ENCODE measurements at regions not wholly inside any gene's neighbourhood (a gene's known extent, or its start where the extent isn't known, plus 50 kb on each side); places are given as distances from the start of the nearest gene placed in this dataset.

DNA sequence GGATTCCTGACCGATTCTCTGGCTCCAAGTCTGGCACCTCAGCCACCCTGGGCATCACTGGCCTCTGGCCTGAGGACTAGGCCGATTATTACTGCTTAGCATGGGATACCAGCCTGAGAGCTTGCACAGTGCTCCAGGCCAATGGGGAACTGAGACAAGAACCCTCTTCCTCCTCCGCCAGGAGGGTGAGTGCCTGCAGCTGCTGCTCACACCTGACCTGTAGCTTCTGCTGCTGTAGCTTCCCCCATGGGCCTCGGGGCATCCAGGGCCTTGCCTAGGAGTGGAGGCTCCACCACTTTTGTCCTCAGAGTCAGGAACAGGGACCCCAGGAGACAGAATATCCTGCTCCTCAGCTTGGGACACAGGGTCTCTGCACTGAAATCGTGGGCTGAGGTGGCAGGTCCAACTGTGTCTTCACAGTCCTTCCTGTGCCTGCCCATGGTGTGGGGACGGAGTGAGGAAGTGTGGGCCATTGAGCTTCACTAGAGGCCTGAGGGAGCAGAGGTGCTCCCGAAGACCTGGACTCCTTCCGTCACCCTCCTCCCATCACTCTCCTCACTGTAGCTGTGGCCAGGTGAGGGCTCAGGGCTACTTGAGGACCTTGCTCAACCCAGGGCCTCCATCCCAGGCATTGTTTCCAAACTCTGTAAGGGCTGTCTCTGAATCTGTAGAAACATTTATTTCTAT lies 103.8 kb downstream of the ZNF280B start:
- Mint-ChIP-seq H3K36me3 (ENCODE audit: low read depth) (no peaks in the 10 kb centered on the region), H3K27me3 (ENCODE audit: insufficient read depth) (peaks cover 99% of the 10 kb centered on the region), H3K9me3 (no peaks in the 10 kb centered on the region), H3K4me3 (no peak overlapping the region), H3K4me1 (no peaks in the 10 kb centered on the region), H3K27ac (no peak overlapping the region)
- DNase-seq, result peak; percentile 22
- Histone ChIP-seq H3K9me3 (ENCODE audit: control insufficient read depth, low read length) (no peaks in the 10 kb centered on the region), H3K4me3 (ENCODE audit: low read length) (no peak overlapping the region), H3K27me3 (ENCODE audit: control insufficient read depth, insufficient read depth, low read length, poor library complexity, severe bottlenecking) (peaks cover 88% of the 10 kb centered on the region), H3K36me3 (ENCODE audit: control insufficient read depth, insufficient read depth, low read length) (no peaks in the 10 kb centered on the region), H3K4me1 (ENCODE audit: control insufficient read depth, insufficient read depth, low read length) (no peaks in the 10 kb centered on the region), H3K9ac (ENCODE audit: extremely low read depth, low read length, poor library complexity, severe bottlenecking) (no peak overlapping the region), H3K27ac (ENCODE audit: low read depth, low read length) (no peak overlapping the region)
- 88 to 92% methylated on average over 4 to 8 of the region's 8 CpGs for WGBS, 2 experiments (ENCODE audit: insufficient coverage in 1 of 2, insufficient read length in 1 of 2)
- no peak for TF ChIP-seq CTCF (conservative IDR thresholded peaks at IDR 0.05)

DNA sequence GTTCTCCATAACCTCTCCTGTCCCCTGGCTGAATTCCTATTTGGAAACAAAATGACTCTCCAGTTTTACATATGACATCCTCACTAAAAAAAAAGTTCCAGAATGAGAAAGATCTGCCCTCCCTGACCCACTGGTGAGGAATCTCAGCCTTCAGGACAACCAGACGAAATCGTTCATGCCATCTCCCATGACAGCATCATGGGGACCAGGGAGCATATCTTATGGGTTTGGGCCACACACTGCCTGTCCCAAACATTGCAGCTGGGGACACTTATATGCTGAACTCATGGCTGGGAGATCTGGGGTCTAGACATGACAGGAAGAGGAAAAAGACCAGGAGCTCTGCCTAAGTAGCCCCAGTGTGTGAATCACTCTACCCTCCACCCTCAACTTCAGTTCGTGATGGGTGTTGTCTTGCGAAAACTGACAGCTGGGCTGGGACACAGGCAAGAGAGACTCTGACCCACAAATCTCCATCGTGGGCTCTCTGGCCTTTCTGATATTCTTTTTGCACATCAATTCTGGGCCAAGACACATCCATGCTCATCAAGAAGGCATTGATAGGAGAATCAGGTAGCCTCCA lies 102.0 kb downstream of the ZNF280B start:
- no peak for TF ChIP-seq CTCF (conservative IDR thresholded peaks at IDR 0.05)
- Mint-ChIP-seq H3K27ac (no peak overlapping the region), H3K27me3 (ENCODE audit: insufficient read depth) (peaks cover 99% of the 10 kb centered on the region), H3K4me3 (no peak overlapping the region), H3K4me1 (no peaks in the 10 kb centered on the region), H3K9me3 (no peaks in the 10 kb centered on the region), H3K36me3 (ENCODE audit: low read depth) (no peaks in the 10 kb centered on the region)
- H3K9me3 ChIP-seq (ENCODE audit: control insufficient read depth, low read length), result no peaks in the 10 kb centered on the region
- H3K9ac ChIP-seq (ENCODE audit: extremely low read depth, low read length, poor library complexity, severe bottlenecking), result no peak overlapping the region
- no peaks in the 10 kb centered on the region for H3K36me3 ChIP-seq (ENCODE audit: control insufficient read depth, insufficient read depth, low read length)
- H3K27me3 ChIP-seq (ENCODE audit: control insufficient read depth, insufficient read depth, low read length, poor library complexity, severe bottlenecking), result peaks cover 84% of the 10 kb centered on the region
- H3K4me1 ChIP-seq (ENCODE audit: control insufficient read depth, insufficient read depth, low read length), result no peaks in the 10 kb centered on the region
- H3K27ac ChIP-seq (ENCODE audit: low read depth, low read length), result no peak overlapping the region
- DNase-seq, result no peak
- H3K4me3 ChIP-seq (ENCODE audit: low read length), result no peak overlapping the region
- 73 to 79% methylated on average over 4 to 5 of the region's 5 CpGs for WGBS, 2 experiments (ENCODE audit: insufficient coverage in 1 of 2, insufficient read length in 1 of 2)

GRCh38 chr22:22407061-22407460 lies 101.5 kb downstream of the ZNF280B start:
- H3K9ac ChIP-seq (ENCODE audit: extremely low read depth, low read length, poor library complexity, severe bottlenecking), result no peak overlapping the region
- H3K36me3 Mint-ChIP-seq (ENCODE audit: low read depth), result no peaks in the 10 kb centered on the region
- no peak for DNase-seq
- H3K4me3 Mint-ChIP-seq, result no peak overlapping the region
- peaks cover 99% of the 10 kb centered on the region for H3K27me3 Mint-ChIP-seq (ENCODE audit: insufficient read depth)
- H3K36me3 ChIP-seq (ENCODE audit: control insufficient read depth, insufficient read depth, low read length), result no peaks in the 10 kb centered on the region
- TF ChIP-seq CTCF (conservative IDR thresholded peaks at IDR 0.05), result no peak
- no peak overlapping the region for H3K27ac Mint-ChIP-seq
- no peaks in the 10 kb centered on the region for H3K4me1 ChIP-seq (ENCODE audit: control insufficient read depth, insufficient read depth, low read length)
- no peaks in the 10 kb centered on the region for H3K9me3 ChIP-seq (ENCODE audit: control insufficient read depth, low read length)
- H3K9me3 Mint-ChIP-seq, result no peaks in the 10 kb centered on the region
- H3K27me3 ChIP-seq (ENCODE audit: control insufficient read depth, insufficient read depth, low read length, poor library complexity, severe bottlenecking), result peaks cover 83% of the 10 kb centered on the region
- WGBS, 2 experiments (ENCODE audit: insufficient coverage in 1 of 2, insufficient read length in 1 of 2), result 77 to 78% methylated on average over 2 to 5 of the region's 5 CpGs
- H3K27ac ChIP-seq (ENCODE audit: low read depth, low read length), result no peak overlapping the region
- H3K4me1 Mint-ChIP-seq, result no peaks in the 10 kb centered on the region
- no peak overlapping the region for H3K4me3 ChIP-seq (ENCODE audit: low read length)

Measured in endodermal cell (in vitro differentiated cells).